HG02759 (cell line): ENCODE measurements at regions not wholly inside any gene's neighbourhood (a gene's known extent, or its start where the extent isn't known, plus 50 kb on each side); places are given as distances from the start of the nearest gene placed in this dataset.
"Not testable (repeated sequence)": the region's sequence is repeated elsewhere in the genome, so short reads cannot be mapped to it uniquely, and the experiment has no call there.

ENCODE experiments used
- ATAC-seq: cut with Tn5 transposase; IDR thresholded peaks from one replicate; pipeline ENCODE4 v1.9.1; 2021; ENCODE audit warnings: mild to moderate bottlenecking, moderate library complexity; ENCODE audit not compliant: unreplicated experiment

DNA sequence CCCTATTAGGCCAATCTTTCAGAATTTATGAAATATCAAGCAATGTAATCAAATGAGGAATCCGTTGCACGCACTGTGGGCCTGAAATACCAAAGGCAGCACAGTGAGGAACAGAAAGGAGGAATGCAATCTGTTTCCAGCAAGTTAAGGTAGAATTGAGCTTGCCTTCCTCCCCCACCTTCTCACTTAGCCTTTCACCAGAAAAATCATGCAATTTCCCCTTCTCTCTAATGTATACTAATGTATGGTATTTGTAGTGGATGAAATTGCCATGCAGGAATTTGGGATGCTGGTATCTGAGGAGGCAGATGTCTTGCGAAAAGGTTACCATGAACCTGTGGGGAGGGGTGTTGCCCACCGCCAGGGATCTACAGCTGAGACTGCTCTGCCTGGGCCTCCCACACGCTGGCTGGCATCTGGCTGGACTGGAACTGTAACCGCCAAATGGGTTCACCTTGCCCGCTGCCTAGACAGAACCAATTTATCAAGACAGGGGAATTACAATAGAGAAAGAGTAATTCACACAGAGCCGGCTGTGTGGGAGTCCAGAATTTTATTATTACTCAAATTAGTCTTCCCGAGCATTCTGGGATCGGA is 222.4 kb upstream of the MYLIP start:
- ATAC-seq: no peak

DNA sequence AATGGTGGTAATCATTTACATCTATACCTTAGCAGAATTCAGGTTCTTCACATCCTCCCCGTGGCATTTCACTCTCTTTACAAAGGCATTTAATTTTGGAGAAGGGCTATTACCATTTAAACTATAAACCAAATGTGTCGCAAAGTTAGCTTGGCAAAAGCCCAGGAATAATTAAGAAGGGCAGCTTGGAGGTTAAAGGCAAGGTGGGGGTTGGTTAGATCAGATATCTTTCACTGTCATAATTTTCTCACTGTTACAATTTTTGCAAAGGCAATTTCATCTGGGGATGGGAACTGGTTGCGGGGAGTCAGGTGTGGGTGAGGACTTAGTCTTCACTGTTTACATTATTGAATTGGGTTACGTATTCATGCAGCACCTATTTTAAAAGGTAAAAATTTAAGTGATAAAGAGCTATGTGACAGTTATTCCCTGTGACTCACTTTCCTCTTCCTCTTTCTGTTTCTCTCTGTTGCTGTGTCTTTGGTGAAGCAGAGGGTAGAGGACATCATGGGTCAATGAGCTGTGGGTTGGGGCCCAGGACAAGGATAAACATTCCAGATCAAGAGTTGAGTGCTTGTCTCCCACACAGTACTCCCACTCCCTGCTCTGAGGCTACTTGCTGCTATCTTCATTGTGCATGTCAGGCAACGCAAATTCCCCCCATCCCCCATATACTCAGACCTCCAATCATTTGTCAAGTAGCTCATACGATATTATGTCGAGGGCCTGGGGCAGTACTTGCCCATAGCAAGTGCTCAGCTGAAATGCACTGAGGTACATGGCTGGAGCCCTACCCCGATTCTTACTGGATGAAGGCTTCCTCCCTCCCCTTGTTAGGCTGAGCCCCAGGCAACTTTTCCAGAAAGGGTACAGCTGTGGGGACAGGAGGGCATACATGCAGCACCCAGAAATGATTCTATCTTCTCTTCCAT is 223.1 kb upstream of the MYLIP start:
- ATAC-seq: no peak

DNA sequence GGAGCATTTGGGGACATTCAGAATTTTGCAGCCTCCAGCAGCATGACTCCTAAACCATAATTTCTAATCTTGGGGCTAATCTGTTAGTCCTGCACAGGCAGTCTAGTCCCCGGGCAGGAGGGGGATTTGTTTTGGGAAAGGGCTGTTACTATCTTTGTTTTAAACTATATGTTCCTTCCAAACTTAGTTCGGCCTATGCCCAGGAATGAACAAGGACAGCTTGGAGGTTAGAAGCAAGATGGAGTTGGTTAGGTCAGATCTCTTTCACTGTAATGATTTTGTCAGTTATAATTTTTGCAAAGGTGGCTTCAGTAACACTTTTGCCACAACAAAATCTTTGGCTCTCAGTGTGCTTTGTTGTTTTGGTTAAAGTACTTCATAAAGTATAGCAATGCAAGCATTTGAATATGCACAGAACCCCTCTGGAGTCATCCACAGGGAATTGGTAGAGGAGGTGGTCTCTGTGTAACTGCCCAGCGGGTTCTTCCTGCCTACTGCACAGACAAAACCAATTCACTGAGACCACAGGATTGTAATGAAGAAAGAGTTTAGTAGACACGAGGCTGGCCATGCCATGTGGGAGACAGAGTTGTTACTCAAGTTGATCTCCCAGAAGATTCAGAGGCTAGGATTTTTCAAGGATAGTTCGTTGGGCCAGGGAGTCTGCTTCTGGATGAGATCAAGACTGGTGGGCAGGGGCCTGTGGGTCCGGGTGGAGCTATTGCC is 224.1 kb upstream of the MYLIP start:
- ATAC-seq: no peak

DNA sequence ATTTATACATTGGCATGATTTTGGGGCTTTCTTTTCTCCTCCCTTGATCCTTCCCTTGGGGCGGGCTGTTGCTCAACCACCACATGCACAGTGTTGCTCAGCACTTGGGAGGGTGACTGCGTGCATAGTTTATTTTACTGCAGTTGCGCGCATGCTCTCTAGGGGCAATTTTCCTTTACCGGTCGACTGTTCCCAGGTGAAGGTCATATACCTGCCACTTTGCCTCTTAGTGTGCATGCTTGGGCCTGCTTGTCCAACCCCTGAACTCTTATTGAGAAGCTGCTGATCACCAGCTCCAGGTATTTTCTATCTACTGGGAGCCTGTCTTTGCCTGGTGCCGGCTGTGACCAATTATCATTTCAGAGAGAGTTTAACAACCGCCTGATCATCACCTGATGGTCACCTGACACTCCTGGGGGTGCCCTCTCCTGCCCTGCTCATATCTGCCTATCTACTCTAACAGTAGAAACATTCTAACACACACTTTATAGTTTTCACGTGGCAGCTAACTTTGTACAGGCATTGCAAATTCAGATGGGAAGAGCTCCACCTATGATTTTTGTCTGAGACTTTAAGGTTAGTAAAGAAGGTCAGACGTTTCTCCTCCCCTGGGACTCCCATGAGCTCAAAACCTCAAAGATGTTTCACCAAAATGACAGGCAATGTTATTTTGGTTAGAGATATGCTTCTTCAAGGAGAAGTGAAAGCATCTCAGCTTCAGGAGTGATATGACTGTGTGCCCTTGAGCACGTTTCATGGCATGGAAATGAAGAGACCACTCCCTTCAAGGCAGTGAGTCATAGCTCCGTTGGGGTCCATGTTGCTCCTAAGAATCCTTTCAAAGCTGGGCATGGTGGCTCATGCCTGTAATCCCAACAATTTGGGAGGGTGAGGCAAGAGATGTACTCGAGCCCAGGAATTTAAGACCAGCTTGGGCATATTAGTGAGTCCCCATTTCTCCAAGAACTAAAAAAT is 227.5 kb upstream of the MYLIP start:
- ATAC-seq: peak; percentile 86

DNA sequence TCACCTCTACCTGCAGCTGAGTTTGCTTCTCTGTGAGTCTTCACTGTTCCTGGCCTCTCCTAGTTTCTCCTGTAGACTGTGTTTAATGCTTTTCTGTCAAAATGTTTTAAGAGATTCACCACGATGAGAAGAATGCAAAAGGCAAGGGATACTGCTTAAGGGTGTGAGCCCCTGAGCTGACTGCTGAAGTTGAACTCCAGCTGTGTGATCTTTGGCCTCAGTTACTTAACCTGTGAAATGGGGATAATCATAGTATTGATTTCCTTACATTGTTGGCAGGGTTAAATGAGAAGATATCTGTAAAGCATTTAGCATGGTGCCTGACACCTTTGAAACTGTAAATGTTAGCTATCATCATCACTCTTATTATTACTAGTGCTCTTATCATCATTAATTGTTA is 230.2 kb upstream of the MYLIP start:
- ATAC-seq: no peak

DNA sequence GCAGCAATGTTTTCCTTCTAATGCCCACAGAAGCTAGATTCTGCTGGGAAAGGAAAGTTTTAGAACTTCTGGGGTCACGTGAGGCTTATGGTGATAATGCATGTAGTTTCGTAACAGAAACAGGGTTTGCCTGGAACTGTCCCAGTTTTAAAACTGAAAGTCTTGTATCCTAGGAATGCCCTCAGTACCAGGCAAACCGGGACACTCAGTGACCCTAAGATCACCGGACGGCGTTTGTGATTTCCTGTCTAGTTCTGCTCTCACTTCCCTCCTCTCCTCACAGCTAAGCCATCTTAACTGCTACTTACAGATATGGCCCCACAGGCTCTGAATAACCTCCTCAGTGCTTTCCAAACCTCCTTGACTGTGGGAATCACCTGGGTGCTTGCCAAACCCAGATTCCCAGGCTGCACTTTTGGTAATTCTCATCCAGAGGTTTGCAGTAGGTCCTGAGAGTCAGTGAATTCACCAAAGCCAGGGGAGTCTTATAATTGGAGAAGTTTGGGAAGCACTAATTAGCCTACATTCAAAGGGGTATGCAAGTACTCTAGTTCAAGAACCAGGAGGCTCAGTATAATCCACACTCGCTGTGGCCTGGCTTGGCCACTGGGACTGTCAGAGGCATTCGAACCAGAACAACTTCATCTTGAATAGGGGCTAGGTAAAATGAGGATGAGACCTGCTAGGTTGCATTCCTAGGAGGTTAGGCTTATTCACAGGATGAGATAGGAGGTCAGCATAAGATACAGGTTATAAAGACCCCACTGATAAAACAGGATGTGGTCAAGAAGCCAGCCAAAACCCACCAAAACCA is 231.6 kb upstream of the MYLIP start:
- ATAC-seq: no peak

DNA sequence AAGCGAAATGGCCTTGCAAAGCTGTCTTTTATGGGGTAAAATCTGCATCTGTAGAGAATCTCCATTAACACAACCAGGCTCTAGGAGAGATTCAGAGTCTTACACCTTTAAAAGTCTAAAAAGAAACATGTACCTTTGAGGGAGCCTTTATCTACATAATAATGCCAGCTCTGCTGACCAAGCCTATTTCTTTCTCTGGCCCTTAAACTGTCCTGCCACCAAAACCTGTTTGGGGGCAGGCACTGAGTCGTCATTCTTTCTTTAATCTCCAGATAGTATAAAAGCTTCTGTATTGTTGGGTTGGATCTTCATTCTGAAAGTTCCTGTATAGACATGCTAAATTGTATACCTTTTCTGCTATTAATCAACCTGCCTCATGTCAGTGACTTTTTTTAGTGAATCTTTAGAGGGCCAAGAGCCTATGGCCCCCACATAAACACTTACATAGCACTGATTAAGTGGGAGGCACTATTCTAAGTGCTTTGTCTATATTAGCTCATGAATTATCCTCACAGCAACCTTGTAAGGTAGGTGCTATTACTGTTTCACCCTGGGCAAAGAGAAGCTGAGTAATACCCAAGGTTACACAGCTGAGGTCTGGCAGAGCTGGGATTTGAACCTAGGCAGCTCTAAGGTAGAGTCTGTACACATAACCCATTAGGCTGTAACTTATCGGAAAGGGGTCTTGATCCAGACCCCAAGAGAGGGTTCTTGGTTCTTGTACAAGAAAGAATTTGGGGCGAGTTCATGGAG is 232.3 kb upstream of the DTNBP1 start:
- no peak for ATAC-seq

DNA sequence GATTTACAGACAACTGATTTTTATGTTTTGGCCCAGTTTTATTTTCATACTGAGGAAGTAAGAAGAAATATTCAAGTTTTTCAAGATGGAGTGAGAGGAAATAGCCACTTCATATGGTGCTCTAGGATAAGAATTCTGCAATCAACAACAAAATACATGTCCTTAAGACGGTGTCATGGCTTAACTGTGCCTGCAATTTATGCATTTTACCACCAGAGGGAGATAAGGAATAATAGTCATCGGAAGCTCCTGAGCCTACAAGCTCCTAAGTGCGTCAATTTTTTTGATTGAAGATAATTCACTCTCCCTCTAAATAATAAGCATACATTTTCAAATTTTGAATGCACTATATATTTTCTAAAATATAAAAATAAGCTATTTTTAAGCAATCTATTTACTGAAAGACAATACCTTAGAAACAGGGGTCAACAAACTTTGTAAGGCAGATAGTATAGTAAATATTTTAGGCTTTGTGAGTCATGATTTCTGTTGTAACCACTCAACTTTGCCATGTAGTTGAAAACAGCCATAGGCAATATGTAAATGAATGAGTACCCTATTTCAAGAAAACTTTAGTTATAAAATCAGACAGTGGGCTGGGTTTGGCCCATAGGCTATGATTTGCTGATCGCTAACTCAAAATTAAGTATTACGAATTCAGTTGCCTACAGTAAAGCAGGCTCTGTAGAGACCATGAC is 230.9 kb upstream of the DTNBP1 start:
- ATAC-seq: no peak

DNA sequence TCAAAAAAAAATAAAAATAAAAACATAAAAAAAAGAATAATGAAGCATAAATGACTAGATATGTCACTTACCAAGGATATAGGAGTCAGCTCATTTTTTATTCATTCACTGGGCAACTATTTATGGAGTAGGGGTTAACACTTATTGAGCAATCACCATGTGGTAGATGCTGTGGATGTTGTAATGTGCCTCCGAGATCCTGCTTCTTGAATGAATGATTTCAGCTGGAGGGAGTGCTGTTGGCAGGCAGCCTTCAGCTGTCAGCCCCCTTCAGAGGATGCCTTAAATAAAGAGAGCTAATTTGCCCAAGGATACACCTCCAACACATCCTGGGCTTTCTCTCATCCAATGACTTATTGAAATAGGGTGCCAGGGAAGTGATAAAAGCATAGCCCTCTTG is 229.5 kb upstream of the DTNBP1 start:
- no peak for ATAC-seq

DNA sequence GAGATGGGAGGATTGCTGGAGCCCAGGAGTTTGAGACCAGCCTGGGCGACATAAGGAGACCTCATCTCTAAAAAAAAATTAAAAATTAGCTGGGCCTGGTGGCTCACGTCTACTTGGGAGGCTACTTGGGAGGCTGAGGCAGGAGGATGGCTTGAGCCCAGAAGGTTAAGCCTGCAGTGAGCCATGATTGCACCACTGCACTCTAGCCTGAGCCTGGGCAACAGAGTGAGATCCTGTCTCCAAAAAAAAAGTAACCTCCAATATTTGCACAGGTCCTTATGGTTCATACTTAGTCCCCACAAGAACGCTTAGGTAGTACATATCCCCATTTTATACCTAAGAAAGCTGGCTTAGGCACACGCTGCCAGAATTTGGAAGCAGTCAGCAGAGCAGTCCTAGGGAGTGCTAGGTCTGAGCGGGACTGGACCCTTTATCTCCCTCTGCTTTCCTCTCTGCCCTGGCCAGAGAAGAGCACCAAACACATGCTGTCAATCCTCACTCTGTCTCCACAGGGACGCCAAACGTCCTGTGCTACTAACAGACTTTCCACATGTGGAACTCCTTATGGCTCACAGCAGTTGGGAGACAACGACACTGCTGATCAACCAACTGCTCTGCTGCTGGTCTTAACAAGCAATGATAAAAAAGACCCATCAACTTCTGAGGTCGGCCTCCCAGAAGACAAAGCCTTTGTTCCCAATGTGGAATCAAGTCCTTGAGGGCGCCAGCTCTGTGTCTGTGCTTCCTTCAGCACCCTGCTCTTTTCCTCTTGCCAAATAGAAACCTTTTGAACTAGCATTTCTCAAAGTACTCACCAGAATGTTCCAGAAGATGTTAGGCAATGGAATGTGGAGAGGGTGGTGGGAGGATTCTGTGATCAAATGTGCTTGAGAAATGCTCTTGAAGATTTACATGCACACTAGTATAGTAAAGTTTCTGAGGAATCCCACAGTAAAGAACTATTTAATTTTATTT is 226.3 kb upstream of the DTNBP1 start:
- ATAC-seq: no peak

DNA sequence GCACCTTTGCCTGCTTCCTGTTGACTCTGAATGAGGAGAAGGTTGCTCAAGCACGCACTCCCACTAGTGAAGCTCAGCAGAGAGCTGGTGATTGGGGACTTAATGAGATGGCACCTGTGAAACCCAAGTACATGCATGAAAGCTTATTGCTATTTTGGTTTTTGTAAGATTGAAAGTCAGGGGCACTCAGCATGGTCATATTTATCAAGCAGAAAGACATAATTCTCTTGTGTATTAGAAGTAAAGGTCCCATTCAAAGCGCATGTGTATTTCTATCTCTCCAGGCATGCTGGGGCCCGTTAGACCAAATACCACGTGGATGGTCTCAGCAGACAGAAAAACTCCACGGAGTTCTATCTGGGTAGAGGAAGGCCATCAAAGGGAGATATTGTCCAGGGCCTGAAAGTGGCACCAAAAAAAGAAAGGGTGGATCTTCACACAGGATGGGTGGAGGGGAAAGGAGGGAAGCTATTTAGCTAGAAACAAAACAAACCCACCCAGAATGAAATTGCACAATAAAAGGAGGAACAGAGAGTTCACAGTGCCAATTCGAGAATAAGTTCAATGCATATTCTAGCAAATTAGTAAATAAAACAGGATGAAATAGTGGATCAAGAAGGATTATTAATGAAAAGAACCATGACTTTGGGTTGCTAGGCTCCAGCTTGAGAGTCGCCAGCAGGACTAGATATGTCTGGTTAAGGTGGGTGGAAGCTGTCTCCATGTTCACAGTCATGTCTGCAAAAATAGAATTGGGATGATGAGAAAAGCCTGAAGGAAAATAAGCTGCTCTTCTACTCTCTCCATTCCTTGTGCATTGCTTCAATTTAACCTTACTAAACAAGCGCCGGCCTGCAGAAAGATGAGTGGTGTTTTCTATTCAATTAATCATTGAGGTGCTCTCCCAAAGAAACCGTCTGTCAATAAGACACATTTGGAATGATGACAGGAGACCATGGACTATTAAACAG is 224.9 kb upstream of the DTNBP1 start:
- ATAC-seq: peak; percentile 77

DNA sequence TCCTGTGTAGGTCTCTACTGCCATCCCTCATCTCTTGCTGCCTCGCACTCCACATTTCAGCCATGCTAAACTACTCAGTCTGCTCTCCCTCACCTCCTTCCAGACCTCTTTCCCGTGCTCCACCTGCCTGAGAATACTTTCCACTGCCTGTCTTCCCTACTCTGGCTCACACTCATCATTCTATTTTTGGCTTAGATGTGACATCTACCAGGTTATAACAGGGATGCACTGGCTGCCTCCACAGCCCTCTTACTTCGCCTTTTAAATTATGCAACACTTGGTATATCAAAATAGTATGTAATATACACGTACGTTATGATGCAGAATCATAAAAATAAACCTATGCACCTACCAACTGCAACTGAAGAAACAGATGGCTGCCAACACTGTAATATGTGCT is 222.8 kb upstream of the DTNBP1 start:
- no peak for ATAC-seq

DNA sequence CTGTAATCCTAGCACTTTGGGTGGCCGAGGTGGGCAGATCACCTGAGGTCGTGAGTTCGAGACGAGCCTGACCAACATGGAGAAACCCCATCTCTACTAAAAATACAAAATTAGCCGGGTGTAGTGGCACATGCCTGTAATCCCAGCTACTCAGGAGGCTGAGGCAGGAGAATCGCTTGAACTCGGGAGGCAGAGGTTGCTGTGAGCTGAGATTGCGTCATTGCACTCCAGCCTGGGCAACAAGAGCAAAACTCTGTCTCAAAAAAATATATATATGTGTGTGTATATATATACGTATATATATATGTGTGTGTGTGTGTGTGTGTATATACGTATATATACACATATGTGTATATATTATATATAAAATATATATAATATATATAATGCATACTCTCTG is 220.8 kb upstream of the DTNBP1 start:
- not testable (repeated sequence) for ATAC-seq

DNA sequence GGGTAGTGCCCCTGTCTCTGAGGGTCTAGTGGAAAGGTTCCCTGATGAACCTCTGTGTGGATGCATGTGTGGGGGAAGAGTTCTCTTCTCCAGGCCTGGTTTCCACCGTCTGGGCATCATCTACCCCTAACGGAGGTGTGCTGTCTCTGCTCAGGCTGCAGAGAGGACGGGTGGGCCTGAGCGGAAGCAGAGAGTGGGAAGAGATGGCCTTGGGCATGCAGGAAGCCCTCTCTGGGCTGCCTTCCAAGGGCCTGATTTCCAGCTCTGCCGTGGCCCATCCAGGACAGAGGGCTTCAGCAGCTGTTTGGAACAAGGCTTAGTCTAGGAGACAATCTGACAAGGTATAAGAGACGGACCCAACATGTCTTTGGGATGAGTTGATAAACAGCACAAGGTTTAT is 220.1 kb upstream of the DTNBP1 start:
- no peak for ATAC-seq

DNA sequence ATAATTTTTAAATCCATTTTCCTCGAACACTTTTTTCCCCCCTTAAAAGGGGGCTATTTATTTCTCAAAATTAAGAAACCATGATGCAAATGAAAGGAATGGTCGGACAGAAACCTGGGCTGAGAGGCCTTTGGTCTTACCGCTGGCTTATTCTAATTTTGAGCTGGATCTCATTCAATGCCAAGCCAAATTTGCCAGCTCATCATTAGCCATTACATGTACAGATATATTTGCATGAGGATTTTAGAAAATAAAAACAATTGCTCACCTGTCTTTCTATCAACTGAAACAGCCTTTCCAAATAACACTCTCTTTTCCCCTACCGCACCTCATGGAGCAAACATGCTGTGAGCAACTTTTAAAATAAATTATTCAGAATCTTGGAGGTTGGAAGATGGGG is 219.5 kb upstream of the DTNBP1 start:
- ATAC-seq: no peak

DNA sequence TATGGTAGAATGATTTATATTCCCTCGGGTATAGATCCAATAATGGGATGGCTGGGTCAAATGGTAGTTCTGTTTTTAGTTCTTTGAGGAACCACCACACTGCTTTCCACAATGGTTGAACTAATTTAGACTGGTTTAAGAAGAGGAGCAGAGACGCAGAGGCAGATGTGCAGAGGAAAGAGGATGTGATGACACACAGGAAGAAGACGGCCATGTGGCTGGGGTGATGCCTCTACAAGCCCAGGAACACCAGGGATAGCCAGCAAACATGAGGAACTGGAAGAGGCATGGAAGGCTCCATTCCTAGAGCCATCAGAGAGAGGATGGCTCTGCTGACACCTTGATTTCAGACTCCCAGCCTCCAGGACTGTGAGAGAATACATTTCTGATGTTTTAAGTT is 218.3 kb upstream of the DTNBP1 start:
- ATAC-seq: no peak
